GM06990 (cell line): ENCODE measurements at regions not wholly inside any gene's neighbourhood (a gene's known extent, or its start where the extent isn't known, plus 50 kb on each side); places are given as distances from the start of the nearest gene placed in this dataset.

ENCODE experiments used
- DNase-seq: peaks from one replicate; pipeline ENCODE4 v3.0.0-alpha.2; 2011; ENCODE audit not compliant: insufficient read length; ENCODE audit errors: extremely low read depth
- H3K27me3 ChIP-seq: replicated peaks from 2 replicates; pipeline ENCODE4 v1.6.0; 2011; ENCODE audit warnings: low read length; ENCODE audit not compliant: control insufficient read depth, insufficient read depth
- H3K36me3 ChIP-seq: 2 replicates; pipeline ENCODE4 v1.5.1; 2011; ENCODE audit warnings: low read length; ENCODE audit not compliant: control insufficient read depth, insufficient read depth
- H3K4me3 ChIP-seq: replicated peaks from 2 replicates; pipeline ENCODE4 v1.5.1; 2011; ENCODE audit warnings: low read depth, mild to moderate bottlenecking, control low read depth, low read length
- CTCF ChIP-seq: IDR thresholded peaks from 2 replicates; pipeline ENCODE4 v1.5.1; 2011; ENCODE audit warnings: low read length, control low read depth, mild to moderate bottlenecking, inconsistent platforms; ENCODE audit not compliant: insufficient read depth, poor library complexity, severe bottlenecking

DNA sequence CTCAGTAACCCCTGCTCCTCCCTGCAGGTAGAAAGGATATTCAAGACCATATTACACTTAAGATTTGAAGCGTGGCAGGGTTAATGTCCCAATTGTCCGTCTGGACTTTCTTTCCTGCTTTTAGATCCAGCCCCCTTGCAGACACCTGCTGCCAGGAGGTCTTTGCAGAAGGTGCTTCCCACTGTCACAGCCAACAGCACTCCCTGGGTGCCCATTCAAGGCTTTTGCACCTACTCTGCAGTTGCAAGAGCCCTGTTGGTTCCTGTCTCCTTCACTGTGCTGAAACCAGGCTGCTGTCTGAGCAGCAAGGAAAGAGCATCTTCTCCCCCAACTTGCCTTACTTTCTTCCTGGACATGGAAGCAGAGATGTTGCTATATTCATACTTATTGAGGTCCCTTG, 1043.0 kb upstream of the POU3F3 start:
- TF ChIP-seq CTCF, result no peak
- no peaks in the 10 kb centered on the region for H3K27me3 ChIP-seq
- no peak for DNase-seq
- no peaks in the 10 kb centered on the region for H3K36me3 ChIP-seq
- no peak overlapping the region for H3K4me3 ChIP-seq

- TF ChIP-seq CTCF, result no peak
- no peaks in the 10 kb centered on the region for H3K36me3 ChIP-seq
- DNase-seq, result no peak
- no peaks in the 10 kb centered on the region for H3K27me3 ChIP-seq
- no peak overlapping the region for H3K4me3 ChIP-seq
These were observed 1039.9 kb upstream of the POU3F3 start for GRCh38 chr2:103814016-103814415.

GRCh38 chr2:103815731-103816130, 1038.2 kb upstream of the POU3F3 start:
- no peak overlapping the region for H3K4me3 ChIP-seq

GRCh38 chr2:103817746-103818145, 1036.2 kb upstream of the POU3F3 start:
- no peak for DNase-seq
- no peak for TF ChIP-seq CTCF
- no peaks in the 10 kb centered on the region for H3K27me3 ChIP-seq
- no peak overlapping the region for H3K4me3 ChIP-seq
- H3K36me3 ChIP-seq, result no peaks in the 10 kb centered on the region

More at GRCh38 chr2:103815731-103816130, 1038.2 kb upstream of the POU3F3 start:
- DNase-seq, result no peak
- H3K36me3 ChIP-seq, result no peaks in the 10 kb centered on the region
- no peaks in the 10 kb centered on the region for H3K27me3 ChIP-seq
- TF ChIP-seq CTCF, result no peak

DNA sequence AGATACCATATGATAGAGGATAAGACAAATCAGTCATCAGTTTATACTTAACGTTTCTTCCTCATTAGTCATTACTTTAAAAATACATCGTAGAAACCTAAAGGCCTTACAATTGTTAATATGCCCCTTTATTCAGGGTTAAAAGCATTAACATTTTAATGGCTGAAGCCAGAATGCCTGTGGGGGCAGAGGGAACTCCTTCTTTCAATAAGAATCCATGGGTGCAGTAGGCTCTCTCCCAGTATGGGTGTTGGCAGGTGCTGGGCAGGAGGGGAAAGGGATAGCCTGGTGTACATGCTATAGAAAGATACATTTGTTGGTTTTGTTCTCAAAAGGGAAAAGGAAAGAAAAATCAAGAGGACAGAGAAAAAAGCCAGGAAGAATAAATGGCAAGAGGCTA, 1035.7 kb upstream of the POU3F3 start:
- Histone ChIP-seq H3K4me3 (no peak overlapping the region), H3K36me3 (no peaks in the 10 kb centered on the region), H3K27me3 (no peaks in the 10 kb centered on the region)
- TF ChIP-seq CTCF, result no peak
- no peak for DNase-seq

- Histone ChIP-seq H3K4me3 (no peak overlapping the region), H3K36me3 (no peaks in the 10 kb centered on the region), H3K27me3 (no peaks in the 10 kb centered on the region)
- TF ChIP-seq CTCF, result no peak
- DNase-seq, result no peak
These were observed 1034.3 kb upstream of the POU3F3 start for GRCh38 chr2:103819599-103819998.
